Astrocyte (in vitro differentiated cells and primary cell): ENCODE measurements at regions not wholly inside any gene's neighbourhood (a gene's known extent, or its start where the extent isn't known, plus 50 kb on each side); places are given as distances from the start of the nearest gene placed in this dataset.

Experiments
- DNase-seq: peaks from one replicate; pipeline ENCODE4 v3.0.0-alpha.2; 2010; ENCODE audit warnings: low read depth
- FAIRE-seq: peaks from 2 replicates; lab custom pipeline; 2011; peaks lifted over from hg19 to GRCh38; lab: Jason Lieb, UNC
- H2AFZ ChIP-seq: 2 replicates; pipeline ENCODE4 v1.6.0; 2012; ENCODE audit warnings: low read depth, low read length, inconsistent platforms
- H3K27ac ChIP-seq: 2 replicates; pipeline ENCODE4 v1.5.1; 2011; ENCODE audit warnings: low read depth, low read length, inconsistent platforms
- H3K27me3 ChIP-seq: 2 replicates; pipeline ENCODE4 v1.6.0; 2011; ENCODE audit warnings: low read length, inconsistent platforms; ENCODE audit not compliant: insufficient read depth
- H3K36me3 ChIP-seq: 2 replicates; pipeline ENCODE4 v1.5.1; 2011; ENCODE audit warnings: low read length, inconsistent platforms; ENCODE audit not compliant: insufficient read depth
- H3K4me1 ChIP-seq: 2 replicates; pipeline ENCODE4 v1.5.1; 2011; ENCODE audit warnings: low read length, inconsistent platforms; ENCODE audit not compliant: insufficient read depth
- H3K4me2 ChIP-seq: 2 replicates; pipeline ENCODE4 v1.6.0; 2012; ENCODE audit warnings: low read length, inconsistent platforms
- H3K4me3 ChIP-seq: 2 replicates; pipeline ENCODE4 v1.5.1; 2011; ENCODE audit warnings: low read depth, mild to moderate bottlenecking, low read length, inconsistent platforms; ENCODE audit not compliant: insufficient read depth
- H3K79me2 ChIP-seq: 2 replicates; pipeline ENCODE4 v1.6.0; 2012; ENCODE audit warnings: mild to moderate bottlenecking, low read length, inconsistent platforms; ENCODE audit not compliant: insufficient read depth
- H3K9ac ChIP-seq: 2 replicates; pipeline ENCODE4 v1.6.0; 2012; ENCODE audit warnings: mild to moderate bottlenecking, low read length, inconsistent platforms
- H3K9me3 ChIP-seq: 2 replicates; pipeline ENCODE4 v1.5.1; 2012; ENCODE audit warnings: low read depth, mild to moderate bottlenecking, low read length, inconsistent platforms; ENCODE audit not compliant: insufficient read depth
- H4K20me1 ChIP-seq: 2 replicates; pipeline ENCODE4 v1.6.0; 2012; ENCODE audit warnings: low read length, inconsistent platforms; ENCODE audit not compliant: insufficient read depth
- H3K27ac Mint-ChIP-seq: one replicate; pipeline ENCODE4 v1.8.0; 2021; ENCODE audit warnings: mild to moderate bottlenecking, mixed read lengths; ENCODE audit not compliant: unreplicated experiment
- H3K27me3 Mint-ChIP-seq: one replicate; pipeline ENCODE4 v1.8.0; 2021; ENCODE audit warnings: low read depth, mixed read lengths; ENCODE audit not compliant: unreplicated experiment
- H3K36me3 Mint-ChIP-seq: one replicate; pipeline ENCODE4 v1.8.0; 2021; ENCODE audit warnings: low read depth, mixed read lengths; ENCODE audit not compliant: unreplicated experiment
- H3K4me1 Mint-ChIP-seq: one replicate; pipeline ENCODE4 v1.8.0; 2021; ENCODE audit warnings: low read depth, mixed read lengths; ENCODE audit not compliant: unreplicated experiment
- H3K4me3 Mint-ChIP-seq: one replicate; pipeline ENCODE4 v1.8.0; 2021; ENCODE audit warnings: mild to moderate bottlenecking, moderate library complexity, mixed read lengths; ENCODE audit not compliant: unreplicated experiment
- H3K9me3 Mint-ChIP-seq: one replicate; pipeline ENCODE4 v1.8.0; 2021; ENCODE audit warnings: mild to moderate bottlenecking, mixed read lengths; ENCODE audit not compliant: unreplicated experiment
- EZH2 ChIP-seq: IDR thresholded peaks from 2 replicates; pipeline ENCODE4 v1.6.1; 2012; ENCODE audit warnings: mild to moderate bottlenecking, low read length, inconsistent platforms; ENCODE audit not compliant: insufficient read depth
- TF ChIP-seq, protein P1 (sequence below): IDR thresholded peaks from 2 replicates; pipeline ENCODE4 v1.5.1; 2011; ENCODE audit warnings: low read depth, mild to moderate bottlenecking, inconsistent platforms, low read length, moderate library complexity; ENCODE audit not compliant: insufficient read depth

DNA sequence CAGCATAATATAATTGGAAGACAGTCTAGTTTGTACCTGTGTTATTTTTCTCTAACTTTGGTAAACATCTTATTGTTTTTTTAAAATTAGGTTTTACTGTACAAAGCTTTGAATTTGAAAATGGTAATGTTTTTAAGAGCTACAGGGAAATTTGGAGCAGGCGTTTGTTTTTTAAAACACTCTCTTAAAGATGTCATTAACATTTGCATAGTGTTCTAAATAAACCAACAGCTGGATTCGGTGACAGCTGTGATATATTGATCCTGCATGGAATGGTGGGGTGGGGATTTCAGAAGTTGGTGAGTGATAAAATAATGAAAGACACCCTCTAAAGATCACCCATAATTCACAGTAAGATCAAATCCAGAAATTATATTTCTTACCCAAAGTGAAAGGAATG, 97.9 kb upstream of the PRL start:
- TF ChIP-seq, protein P1, sequence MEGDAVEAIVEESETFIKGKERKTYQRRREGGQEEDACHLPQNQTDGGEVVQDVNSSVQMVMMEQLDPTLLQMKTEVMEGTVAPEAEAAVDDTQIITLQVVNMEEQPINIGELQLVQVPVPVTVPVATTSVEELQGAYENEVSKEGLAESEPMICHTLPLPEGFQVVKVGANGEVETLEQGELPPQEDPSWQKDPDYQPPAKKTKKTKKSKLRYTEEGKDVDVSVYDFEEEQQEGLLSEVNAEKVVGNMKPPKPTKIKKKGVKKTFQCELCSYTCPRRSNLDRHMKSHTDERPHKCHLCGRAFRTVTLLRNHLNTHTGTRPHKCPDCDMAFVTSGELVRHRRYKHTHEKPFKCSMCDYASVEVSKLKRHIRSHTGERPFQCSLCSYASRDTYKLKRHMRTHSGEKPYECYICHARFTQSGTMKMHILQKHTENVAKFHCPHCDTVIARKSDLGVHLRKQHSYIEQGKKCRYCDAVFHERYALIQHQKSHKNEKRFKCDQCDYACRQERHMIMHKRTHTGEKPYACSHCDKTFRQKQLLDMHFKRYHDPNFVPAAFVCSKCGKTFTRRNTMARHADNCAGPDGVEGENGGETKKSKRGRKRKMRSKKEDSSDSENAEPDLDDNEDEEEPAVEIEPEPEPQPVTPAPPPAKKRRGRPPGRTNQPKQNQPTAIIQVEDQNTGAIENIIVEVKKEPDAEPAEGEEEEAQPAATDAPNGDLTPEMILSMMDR: no peak
- no peak for TF ChIP-seq EZH2
- no peak for DNase-seq
- no peak for FAIRE-seq

DNA sequence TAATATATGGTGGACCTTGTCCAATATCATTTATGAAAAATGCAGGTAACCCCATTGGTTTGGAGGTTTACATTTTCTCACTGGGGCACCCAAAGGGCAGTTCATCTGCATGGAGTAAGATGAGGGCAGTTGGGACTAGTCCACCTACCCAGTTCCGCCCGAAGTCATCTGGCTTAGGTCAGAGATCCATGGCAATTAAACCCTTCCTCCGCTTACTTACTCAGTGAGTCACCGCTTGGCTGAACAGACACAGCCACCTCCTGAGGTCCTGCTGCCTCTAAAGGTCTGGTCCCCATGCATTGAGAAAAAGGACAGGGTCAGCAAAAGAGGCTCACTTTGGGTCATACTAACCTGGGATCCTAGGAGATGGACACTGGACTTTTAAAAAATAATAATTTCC, 102.9 kb upstream of the PRL start:
- peaks cover 3% of the 10 kb centered on the region for H3K4me1 Mint-ChIP-seq
- H3K9me3 ChIP-seq: no peaks in the 10 kb centered on the region
- TF ChIP-seq, protein P1: no peak
- TF ChIP-seq EZH2: no peak
- H3K27ac ChIP-seq: no peak overlapping the region
- no peaks in the 10 kb centered on the region for H3K36me3 Mint-ChIP-seq
- H3K27me3 ChIP-seq: no peaks in the 10 kb centered on the region
- DNase-seq (peak; percentile 54), FAIRE-seq (no peak)
- no peak overlapping the region for H3K4me2 ChIP-seq
- no peak overlapping the region for H2AFZ ChIP-seq
- H3K36me3 ChIP-seq: no peaks in the 10 kb centered on the region
- H3K4me3 ChIP-seq: no peak overlapping the region
- H3K27ac Mint-ChIP-seq: no peak overlapping the region
- no peak overlapping the region for H3K4me3 Mint-ChIP-seq
- no peaks in the 10 kb centered on the region for H3K27me3 Mint-ChIP-seq
- no peaks in the 10 kb centered on the region for H3K79me2 ChIP-seq
- no peak overlapping the region for H3K9ac ChIP-seq
- H3K9me3 Mint-ChIP-seq: peaks cover 2% of the 10 kb centered on the region
- no peaks in the 10 kb centered on the region for H4K20me1 ChIP-seq
- no peaks in the 10 kb centered on the region for H3K4me1 ChIP-seq

More for the DNA sequence above, 97.9 kb upstream of the PRL start:
- no peaks in the 10 kb centered on the region for H3K9me3 Mint-ChIP-seq
- Histone ChIP-seq H2AFZ (no peak overlapping the region), H3K4me3 (no peak overlapping the region), H3K79me2 (no peaks in the 10 kb centered on the region), H3K4me1 (no peaks in the 10 kb centered on the region), H4K20me1 (no peaks in the 10 kb centered on the region), H3K36me3 (no peaks in the 10 kb centered on the region), H3K9me3 (no peaks in the 10 kb centered on the region), H3K27ac (no peak overlapping the region), H3K4me2 (no peak overlapping the region), H3K27me3 (no peaks in the 10 kb centered on the region), H3K9ac (no peak overlapping the region)
- H3K36me3 Mint-ChIP-seq: no peaks in the 10 kb centered on the region
- H3K4me1 Mint-ChIP-seq: no peaks in the 10 kb centered on the region
- H3K4me3 Mint-ChIP-seq: no peak overlapping the region
- H3K27ac Mint-ChIP-seq: no peak overlapping the region
- no peaks in the 10 kb centered on the region for H3K27me3 Mint-ChIP-seq

DNA sequence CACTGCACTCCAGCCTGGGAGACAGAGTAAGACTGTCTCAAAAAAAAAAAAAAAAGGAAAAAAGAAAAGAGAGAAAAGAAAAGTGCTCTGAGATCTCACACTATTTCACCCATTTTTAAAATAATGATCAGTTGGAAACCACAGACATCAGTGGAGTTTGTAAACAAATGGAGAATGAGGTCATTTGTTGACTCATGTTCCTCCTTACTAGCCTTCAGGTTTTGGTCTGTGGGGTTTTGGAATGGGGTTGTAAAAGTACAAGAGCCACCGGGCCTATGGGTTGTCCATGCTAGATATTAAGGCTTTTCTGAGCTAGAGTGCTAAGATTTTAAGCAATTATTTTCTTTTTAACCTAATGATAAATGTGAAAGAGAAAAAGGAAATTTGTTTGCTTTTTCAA, 104.4 kb upstream of the PRL start:
- TF ChIP-seq, protein P1: no peak
- TF ChIP-seq EZH2: no peak
- Histone ChIP-seq H4K20me1 (no peaks in the 10 kb centered on the region), H3K27me3 (no peaks in the 10 kb centered on the region), H2AFZ (no peak overlapping the region), H3K27ac (no peak overlapping the region), H3K4me2 (no peak overlapping the region), H3K79me2 (no peaks in the 10 kb centered on the region), H3K9me3 (no peaks in the 10 kb centered on the region), H3K4me1 (no peaks in the 10 kb centered on the region), H3K9ac (no peak overlapping the region), H3K36me3 (no peaks in the 10 kb centered on the region), H3K4me3 (no peak overlapping the region)
- no peaks in the 10 kb centered on the region for H3K27me3 Mint-ChIP-seq
- peaks cover 3% of the 10 kb centered on the region for H3K4me1 Mint-ChIP-seq
- H3K4me3 Mint-ChIP-seq: no peak overlapping the region
- no peaks in the 10 kb centered on the region for H3K36me3 Mint-ChIP-seq
- peak; percentile 23 for DNase-seq
- H3K27ac Mint-ChIP-seq: no peak overlapping the region
- peaks cover 2% of the 10 kb centered on the region for H3K9me3 Mint-ChIP-seq
- no peak for FAIRE-seq
